GM12878 (cell line): ENCODE measurements at regions not wholly inside any gene's neighbourhood (a gene's known extent, or its start where the extent isn't known, plus 50 kb on each side); places are given as distances from the start of the nearest gene placed in this dataset.

Source experiments
- ATAC-seq: fragments of 200-7000 bp; cut with Tn5 transposase; 3 replicates; pipeline ENCODE4 v1.9.1; 2020; ENCODE audit warnings: mild to moderate bottlenecking, moderate library complexity
- BruUV-seq: library from RNA; stranded (reverse); fragments of 400-500 nt; replicated peaks from 2 replicates; lab custom pipeline; 2021; lab: Mats Ljungman, UMichigan
- CTCF ChIA-PET: fragments of 300-600 bp; sonication (Branson Sonifier 250); formaldehyde crosslinking; extraction: SDS; loops from one replicate; lab custom pipeline; 2021; ENCODE audit warnings: inconsistent platforms; lab: Yijun Ruan, JAX
- POLR2A ChIA-PET: fragments of 350-600 bp; formaldehyde crosslinking; extraction: SDS; loops from one replicate; lab custom pipeline; 2021; ENCODE audit warnings: inconsistent platforms; lab: Charles Lee
- RAD21 ChIA-PET: fragments of 300-600 bp; sonication (Branson Sonifier 250); formaldehyde crosslinking; loops from one replicate; lab custom pipeline; 2023; ENCODE audit warnings: antibody characterized with exemption; ENCODE audit not compliant: unreplicated experiment; lab: Charles Lee
- SMC1A ChIA-PET: fragments of 300-600 bp; sonication (Branson Sonifier 250); formaldehyde crosslinking; loops from one replicate; lab custom pipeline; 2023; ENCODE audit not compliant: unreplicated experiment, uncharacterized antibody; lab: Charles Lee
- DNase-seq: peaks from one replicate; pipeline ENCODE4 v3.0.0-alpha.2; 2011; ENCODE audit warnings: low read depth, low spot score
- FAIRE-seq: peaks from 3 replicates; lab custom pipeline; 2011; peaks lifted over from hg19 to GRCh38; lab: Jason Lieb, UNC
- H2AFZ ChIP-seq: 2 replicates; pipeline ENCODE4 v1.6.0; 2011; ENCODE audit warnings: low read depth, low read length, control low read depth; ENCODE audit not compliant: control insufficient read depth
- H3K27ac ChIP-seq: 2 replicates; pipeline ENCODE4 v1.5.1; 2011; ENCODE audit warnings: control low read depth; ENCODE audit not compliant: control insufficient read depth, insufficient read depth
- H3K27me3 ChIP-seq, 2 experiments: replicated peaks in 1 of 2; 2 replicates each; pipeline versions ENCODE4 v1.6.0 to v1.6.1; 2011; ENCODE audit warnings: low read length in 1 of 2; ENCODE audit not compliant: control insufficient read depth in 2 of 2, insufficient read depth in 2 of 2
- H3K36me3 ChIP-seq, 2 experiments: 2 replicates each; pipeline ENCODE4 v1.5.1; 2011; ENCODE audit warnings: low read length in 1 of 2; ENCODE audit not compliant: control insufficient read depth in 2 of 2, insufficient read depth in 2 of 2
- H3K4me1 ChIP-seq: 2 replicates; pipeline ENCODE4 v1.6.1; 2011; ENCODE audit warnings: mild to moderate bottlenecking, low read length, moderate library complexity, mixed read lengths; ENCODE audit not compliant: control insufficient read depth, insufficient read depth
- H3K4me2 ChIP-seq: 2 replicates; pipeline ENCODE4 v1.6.0; 2011; ENCODE audit warnings: control low read depth; ENCODE audit not compliant: control insufficient read depth, insufficient read depth
- H3K4me3 ChIP-seq: fragments of 200-600 bp; sonication (generic); 2 replicates; pipeline ENCODE4 v1.5.1; 2016
- H3K79me2 ChIP-seq: 2 replicates; pipeline ENCODE4 v1.6.0; 2011; ENCODE audit warnings: low read length; ENCODE audit not compliant: control insufficient read depth, insufficient read depth
- H3K9ac ChIP-seq: 2 replicates; pipeline ENCODE4 v1.8.0; 2011; ENCODE audit warnings: low read length, control low read depth, mixed read lengths; ENCODE audit not compliant: control insufficient read depth, insufficient read depth
- H3K9me3 ChIP-seq: replicated peaks from 3 replicates; pipeline ENCODE4 v1.5.1; 2011; ENCODE audit warnings: mild to moderate bottlenecking, low read length; ENCODE audit not compliant: control insufficient read depth, insufficient read depth
- H4K20me1 ChIP-seq: 2 replicates; pipeline ENCODE4 v1.6.0; 2011; ENCODE audit not compliant: control insufficient read depth, insufficient read depth
- ATF7 ChIP-seq: fragments of 450-650 bp; IDR thresholded peaks from 2 replicates; pipeline ENCODE4 v1.6.1; 2016; ENCODE audit warnings: low read depth, mild to moderate bottlenecking
- CHD1 ChIP-seq: IDR thresholded peaks from 2 replicates; pipeline ENCODE4 v1.6.1; 2012; ENCODE audit warnings: low read depth, low read length, improper control_type of control experiment
- JUNB ChIP-seq: IDR thresholded peaks from 2 replicates; pipeline ENCODE4 v1.6.1; 2016; ENCODE audit warnings: antibody characterized with exemption, mild to moderate bottlenecking
- KLF5 ChIP-seq: fragments of 450-650 bp; IDR thresholded peaks from 2 replicates; pipeline ENCODE4 v1.6.1; 2014; ENCODE audit warnings: mild to moderate bottlenecking; ENCODE audit not compliant: partially characterized antibody
- NFYA ChIP-seq: IDR thresholded peaks from 2 replicates; pipeline ENCODE4 v1.6.1; 2011; ENCODE audit warnings: low read depth, mild to moderate bottlenecking, low read length, improper control_type of control experiment, borderline replicate concordance
- NR2C1 ChIP-seq: fragments of 450-650 bp; IDR thresholded peaks from 2 replicates; pipeline ENCODE4 v1.6.1; 2017; ENCODE audit warnings: antibody characterized with exemption, mild to moderate bottlenecking, moderate library complexity
- NR2F1 ChIP-seq: fragments of 450-650 bp; conservative IDR thresholded peaks from 2 replicates; pipeline ENCODE4 v1.6.1; 2017; ENCODE audit warnings: mild to moderate bottlenecking
- SMARCA5 ChIP-seq: fragments of 450-650 bp; IDR thresholded peaks from 2 replicates; pipeline ENCODE4 v1.6.1; 2017; ENCODE audit warnings: mild to moderate bottlenecking
- SPI1 ChIP-seq: IDR thresholded peaks from 2 replicates; pipeline ENCODE4 v1.6.1; 2011; ENCODE audit warnings: low read depth, mild to moderate bottlenecking, low read length, moderate library complexity, borderline replicate concordance; ENCODE audit not compliant: insufficient read depth
- SREBF2 ChIP-seq: IDR thresholded peaks from 2 replicates; pipeline ENCODE4 v1.6.1; 2012; ENCODE audit warnings: mild to moderate bottlenecking, low read length
- TARDBP ChIP-seq: IDR thresholded peaks from 2 replicates; pipeline ENCODE4 v1.6.1; 2016; ENCODE audit warnings: borderline replicate concordance
- USF1 ChIP-seq: IDR thresholded peaks from 2 replicates; pipeline ENCODE4 v1.6.1; 2011; ENCODE audit warnings: borderline replicate concordance, low read depth, mild to moderate bottlenecking, moderate library complexity, mixed read lengths, low read length; ENCODE audit not compliant: insufficient read depth; ENCODE audit errors: extremely low read length
- WGBS: methylation state at CpG from one replicate; pipeline ENCODE4 v1.1.6; 2016; ENCODE audit warnings: low lambda C conversion rate; ENCODE audit not compliant: insufficient replicate concordance, insufficient coverage; ENCODE audit errors: missing lambda C conversion rate; 5-methylcytosine and 5-hydroxymethylcytosine counted together
- in situ Hi-C: fragments of 300-500 bp; cut with MboI; formaldehyde crosslinking; loops from 9 replicates; pipeline ENCODE4 v1.14.3; 2018; ENCODE audit warnings: mixed read lengths
- intact Hi-C: fragments of 100-400 bp; cut with micrococcal nuclease; formaldehyde crosslinking; loops from one replicate; pipeline ENCODE4 v1.14.2; 2022; ENCODE audit not compliant: unreplicated experiment
- TF ChIP-seq, protein P1 (sequence below), 3 experiments: IDR thresholded peaks in 2 of 3; conservative IDR thresholded peaks in 1 of 3; 2 replicates each; pipeline ENCODE4 v1.5.1; 2011; ENCODE audit warnings: low read depth in 3 of 3, low read length in 3 of 3, mild to moderate bottlenecking in 3 of 3, control low read depth in 2 of 3, moderate library complexity in 2 of 3, inconsistent platforms in 1 of 3, mixed read lengths in 1 of 3; ENCODE audit not compliant: control insufficient read depth in 2 of 3, insufficient read depth in 1 of 3; ENCODE audit errors: extremely low read depth in 1 of 3
- TF ChIP-seq, protein P2 (sequence below): IDR thresholded peaks from 2 replicates; pipeline ENCODE4 v1.6.1; 2011; ENCODE audit warnings: low read depth, low read length, improper control_type of control experiment, borderline replicate concordance
- TF ChIP-seq, protein P3 (sequence below): fragments of 450-650 bp; formaldehyde crosslinking; IDR thresholded peaks from 2 replicates; pipeline ENCODE4 v1.4.0; 2022; ENCODE audit warnings: mild to moderate bottlenecking, moderate library complexity
- TF ChIP-seq, protein P4 (sequence below): fragments of 450-650 bp; IDR thresholded peaks from 2 replicates; pipeline ENCODE4 v1.6.1; 2014; ENCODE audit warnings: mild to moderate bottlenecking

DNA sequence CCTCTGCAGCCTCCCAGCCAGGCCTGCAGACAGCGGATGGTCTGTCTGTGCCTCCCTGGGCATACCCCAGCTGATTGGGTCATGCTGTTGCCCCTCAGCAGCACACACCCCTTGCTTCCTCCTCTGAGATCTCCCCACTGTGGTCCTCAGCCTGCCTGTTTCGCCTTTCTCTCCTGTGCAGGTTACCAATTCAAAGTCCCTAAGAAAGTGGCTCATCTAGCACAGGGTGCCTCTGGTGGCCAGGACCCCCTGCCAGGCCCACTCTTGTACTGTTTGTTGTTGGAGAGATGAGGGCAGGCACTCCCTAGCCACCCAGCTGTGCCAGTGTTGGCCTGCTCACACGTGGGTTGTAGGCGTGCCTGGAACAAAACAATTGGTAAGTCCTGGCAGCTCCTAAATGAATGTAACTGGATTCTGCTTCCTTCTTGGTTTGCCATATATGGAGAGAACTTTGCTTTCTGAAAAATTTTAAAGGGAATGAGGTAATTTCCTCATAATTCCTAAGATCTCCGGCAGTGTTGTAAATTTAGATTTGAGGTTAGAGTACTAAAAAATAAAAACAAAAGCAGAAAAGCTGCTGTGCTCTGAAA is 213.2 kb upstream of the IL12A start:
- Histone ChIP-seq H3K4me2 (no peak overlapping the region), H2AFZ (no peak overlapping the region), H3K36me3 (no peaks in the 10 kb centered on the region), H4K20me1 (no peaks in the 10 kb centered on the region), H3K79me2 (no peaks in the 10 kb centered on the region), H3K27ac (no peak overlapping the region), H3K4me1 (no peaks in the 10 kb centered on the region), H3K9me3 (no peaks in the 10 kb centered on the region), H3K27me3 (peaks cover 0 to 5% of the 10 kb centered on the region in 2 experiments; a peak in 2 of 4 replicates), H3K9ac (no peak overlapping the region), H3K4me3 (no peak overlapping the region)
- ChIA-PET POLR2A (no interaction called here), SMC1A (interaction anchor here (0.6 to 0.7 kb wide), 2 partner anchors 10 to 962 kb away, joined by 3 read pairs; no protein-coding TSS in a partner anchor), RAD21 (no interaction called here), CTCF (interaction anchor here (1.0 to 1.7 kb wide), 3 partner anchors 10 to 97 kb away, joined by 3 to 6 read pairs (median 3); no protein-coding TSS in a partner anchor)
- no TSS peak for BruUV-seq
- 20% methylated on average over 5 of the region's 5 CpGs for WGBS
- no peak for DNase-seq
- in situ Hi-C loops (no loop called here), intact Hi-C loops (no loop called here)
- ATAC-seq, result no peak
- FAIRE-seq, result no peak
- TF ChIP-seq, protein P1, sequence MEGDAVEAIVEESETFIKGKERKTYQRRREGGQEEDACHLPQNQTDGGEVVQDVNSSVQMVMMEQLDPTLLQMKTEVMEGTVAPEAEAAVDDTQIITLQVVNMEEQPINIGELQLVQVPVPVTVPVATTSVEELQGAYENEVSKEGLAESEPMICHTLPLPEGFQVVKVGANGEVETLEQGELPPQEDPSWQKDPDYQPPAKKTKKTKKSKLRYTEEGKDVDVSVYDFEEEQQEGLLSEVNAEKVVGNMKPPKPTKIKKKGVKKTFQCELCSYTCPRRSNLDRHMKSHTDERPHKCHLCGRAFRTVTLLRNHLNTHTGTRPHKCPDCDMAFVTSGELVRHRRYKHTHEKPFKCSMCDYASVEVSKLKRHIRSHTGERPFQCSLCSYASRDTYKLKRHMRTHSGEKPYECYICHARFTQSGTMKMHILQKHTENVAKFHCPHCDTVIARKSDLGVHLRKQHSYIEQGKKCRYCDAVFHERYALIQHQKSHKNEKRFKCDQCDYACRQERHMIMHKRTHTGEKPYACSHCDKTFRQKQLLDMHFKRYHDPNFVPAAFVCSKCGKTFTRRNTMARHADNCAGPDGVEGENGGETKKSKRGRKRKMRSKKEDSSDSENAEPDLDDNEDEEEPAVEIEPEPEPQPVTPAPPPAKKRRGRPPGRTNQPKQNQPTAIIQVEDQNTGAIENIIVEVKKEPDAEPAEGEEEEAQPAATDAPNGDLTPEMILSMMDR (IDR thresholded peaks at IDR 0.05 in 2 of 3, conservative IDR thresholded peaks at IDR 0.05 in 1 of 3; ENCODE audit: control insufficient read depth in 2 of 3, extremely low read depth in 1 of 3, insufficient read depth in 1 of 3, low read depth in 3 of 3, low read length in 3 of 3), result no peak
- TF ChIP-seq SPI1, result no peak
- no peak for TF ChIP-seq SMARCA5
- TF ChIP-seq USF1, result no peak
- TF ChIP-seq, protein P2, sequence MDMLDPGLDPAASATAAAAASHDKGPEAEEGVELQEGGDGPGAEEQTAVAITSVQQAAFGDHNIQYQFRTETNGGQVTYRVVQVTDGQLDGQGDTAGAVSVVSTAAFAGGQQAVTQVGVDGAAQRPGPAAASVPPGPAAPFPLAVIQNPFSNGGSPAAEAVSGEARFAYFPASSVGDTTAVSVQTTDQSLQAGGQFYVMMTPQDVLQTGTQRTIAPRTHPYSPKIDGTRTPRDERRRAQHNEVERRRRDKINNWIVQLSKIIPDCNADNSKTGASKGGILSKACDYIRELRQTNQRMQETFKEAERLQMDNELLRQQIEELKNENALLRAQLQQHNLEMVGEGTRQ, result no peak
- TF ChIP-seq CHD1, result no peak
- no peak for TF ChIP-seq NR2F1
- no peak for TF ChIP-seq SREBF2
- TF ChIP-seq ATF7, result no peak
- TF ChIP-seq, protein P3, sequence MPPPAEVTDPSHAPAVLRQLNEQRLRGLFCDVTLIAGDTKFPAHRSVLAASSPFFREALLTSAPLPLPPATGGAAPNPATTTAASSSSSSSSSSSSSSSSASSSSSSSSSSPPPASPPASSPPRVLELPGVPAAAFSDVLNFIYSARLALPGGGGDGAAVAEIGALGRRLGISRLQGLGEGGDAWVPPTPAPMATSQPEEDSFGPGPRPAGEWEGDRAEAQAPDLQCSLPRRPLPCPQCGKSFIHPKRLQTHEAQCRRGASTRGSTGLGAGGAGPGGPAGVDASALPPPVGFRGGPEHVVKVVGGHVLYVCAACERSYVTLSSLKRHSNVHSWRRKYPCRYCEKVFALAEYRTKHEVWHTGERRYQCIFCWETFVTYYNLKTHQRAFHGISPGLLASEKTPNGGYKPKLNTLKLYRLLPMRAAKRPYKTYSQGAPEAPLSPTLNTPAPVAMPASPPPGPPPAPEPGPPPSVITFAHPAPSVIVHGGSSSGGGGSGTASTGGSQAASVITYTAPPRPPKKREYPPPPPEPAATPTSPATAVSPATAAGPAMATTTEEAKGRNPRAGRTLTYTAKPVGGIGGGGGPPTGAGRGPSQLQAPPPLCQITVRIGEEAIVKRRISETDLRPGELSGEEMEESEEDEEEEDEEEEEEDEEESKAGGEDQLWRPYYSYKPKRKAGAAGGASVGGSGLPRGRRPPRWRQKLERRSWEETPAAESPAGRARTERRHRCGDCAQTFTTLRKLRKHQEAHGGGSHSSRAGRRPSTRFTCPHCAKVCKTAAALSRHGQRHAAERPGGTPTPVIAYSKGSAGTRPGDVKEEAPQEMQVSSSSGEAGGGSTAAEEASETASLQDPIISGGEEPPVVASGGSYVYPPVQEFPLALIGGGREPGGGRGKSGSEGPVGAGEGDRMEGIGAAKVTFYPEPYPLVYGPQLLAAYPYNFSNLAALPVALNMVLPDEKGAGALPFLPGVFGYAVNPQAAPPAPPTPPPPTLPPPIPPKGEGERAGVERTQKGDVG (CRISPR knock-in tag), result no peak
- TF ChIP-seq, protein P4, sequence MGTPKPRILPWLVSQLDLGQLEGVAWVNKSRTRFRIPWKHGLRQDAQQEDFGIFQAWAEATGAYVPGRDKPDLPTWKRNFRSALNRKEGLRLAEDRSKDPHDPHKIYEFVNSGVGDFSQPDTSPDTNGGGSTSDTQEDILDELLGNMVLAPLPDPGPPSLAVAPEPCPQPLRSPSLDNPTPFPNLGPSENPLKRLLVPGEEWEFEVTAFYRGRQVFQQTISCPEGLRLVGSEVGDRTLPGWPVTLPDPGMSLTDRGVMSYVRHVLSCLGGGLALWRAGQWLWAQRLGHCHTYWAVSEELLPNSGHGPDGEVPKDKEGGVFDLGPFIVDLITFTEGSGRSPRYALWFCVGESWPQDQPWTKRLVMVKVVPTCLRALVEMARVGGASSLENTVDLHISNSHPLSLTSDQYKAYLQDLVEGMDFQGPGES, result no peak
- TF ChIP-seq TARDBP, result no peak
- TF ChIP-seq KLF5, result no peak
- no peak for TF ChIP-seq JUNB
- TF ChIP-seq NFYA, result no peak
- TF ChIP-seq NR2C1, result no peak
